ENCODE measurements at regions not wholly inside any gene's neighbourhood (a gene's known extent, or its start where the extent isn't known, plus 50 kb on each side); places are given as distances from the start of the nearest gene placed in this dataset.
A peak's percentile ranks its signal among the peaks of the same experiment; 100 is the strongest.

GRCh38 chr2:235287375-235287733 is 206.5 kb upstream of the AGAP1 start:
- Histone ChIP-seq H3K9ac (ENCODE audit: low read length in 3 of 3) (no peak overlapping the region), H3K4me3 (ENCODE audit: low read length in 3 of 3) (no peak overlapping the region), H3K9me3 (ENCODE audit: control insufficient read depth in 2 of 3, insufficient read depth in 1 of 3, low read length in 3 of 3) (no peaks in the 10 kb centered on the region), H3K4me1 (ENCODE audit: control insufficient read depth in 2 of 3, insufficient read depth in 2 of 3, low read depth in 1 of 3, low read length in 3 of 3) (peaks cover 0 to 6% (median 0%) of the 10 kb centered on the region in 3 donors), H3K27ac (ENCODE audit: low read depth in 2 of 2, low read length in 2 of 2) (no peak overlapping the region), H3K27me3 (ENCODE audit: control insufficient read depth, insufficient read depth, low read length) (no peaks in the 10 kb centered on the region), H3K36me3 (ENCODE audit: control insufficient read depth in 2 of 3, insufficient read depth in 3 of 3, low read length in 3 of 3) (no peaks in the 10 kb centered on the region)
- TF ChIP-seq, protein P1, sequence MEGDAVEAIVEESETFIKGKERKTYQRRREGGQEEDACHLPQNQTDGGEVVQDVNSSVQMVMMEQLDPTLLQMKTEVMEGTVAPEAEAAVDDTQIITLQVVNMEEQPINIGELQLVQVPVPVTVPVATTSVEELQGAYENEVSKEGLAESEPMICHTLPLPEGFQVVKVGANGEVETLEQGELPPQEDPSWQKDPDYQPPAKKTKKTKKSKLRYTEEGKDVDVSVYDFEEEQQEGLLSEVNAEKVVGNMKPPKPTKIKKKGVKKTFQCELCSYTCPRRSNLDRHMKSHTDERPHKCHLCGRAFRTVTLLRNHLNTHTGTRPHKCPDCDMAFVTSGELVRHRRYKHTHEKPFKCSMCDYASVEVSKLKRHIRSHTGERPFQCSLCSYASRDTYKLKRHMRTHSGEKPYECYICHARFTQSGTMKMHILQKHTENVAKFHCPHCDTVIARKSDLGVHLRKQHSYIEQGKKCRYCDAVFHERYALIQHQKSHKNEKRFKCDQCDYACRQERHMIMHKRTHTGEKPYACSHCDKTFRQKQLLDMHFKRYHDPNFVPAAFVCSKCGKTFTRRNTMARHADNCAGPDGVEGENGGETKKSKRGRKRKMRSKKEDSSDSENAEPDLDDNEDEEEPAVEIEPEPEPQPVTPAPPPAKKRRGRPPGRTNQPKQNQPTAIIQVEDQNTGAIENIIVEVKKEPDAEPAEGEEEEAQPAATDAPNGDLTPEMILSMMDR (IDR thresholded peaks at IDR 0.05; ENCODE audit: borderline replicate concordance, extremely low read depth, insufficient read depth) = no peak
- intact Hi-C loops (cut with DNase I) = no loop called here
- DNase-seq (peak in 1 of 5 donors; percentile 58), FAIRE-seq (no peak)

DNA sequence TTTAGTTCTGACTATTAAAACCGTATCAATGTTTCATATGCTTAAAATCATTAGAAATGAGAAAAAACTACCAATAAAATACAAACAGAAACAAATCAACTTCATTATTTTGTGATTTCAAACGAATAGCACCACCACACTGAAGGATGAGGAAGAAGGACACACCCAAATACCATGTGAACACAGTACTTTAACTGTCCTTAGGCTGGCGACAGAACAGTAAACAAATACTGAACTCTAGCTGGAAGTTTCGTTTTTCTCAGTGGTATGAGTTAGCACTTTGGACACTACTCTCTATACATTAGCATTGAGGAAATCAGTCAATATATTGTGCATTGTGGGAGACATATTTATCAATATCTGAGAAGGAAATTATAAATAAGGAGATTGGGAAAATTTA is 202.4 kb upstream of the AGAP1 start:
- H3K9me3 ChIP-seq (ENCODE audit: control insufficient read depth in 2 of 3, insufficient read depth in 1 of 3, low read length in 3 of 3) = no peaks in the 10 kb centered on the region
- DNase-seq = no peak
- H3K36me3 ChIP-seq (ENCODE audit: control insufficient read depth in 2 of 3, insufficient read depth in 3 of 3, low read length in 3 of 3) = no peaks in the 10 kb centered on the region
- TF ChIP-seq, protein P1 (IDR thresholded peaks at IDR 0.05; ENCODE audit: borderline replicate concordance, extremely low read depth, insufficient read depth) = no peak
- no peak overlapping the region for H3K4me3 ChIP-seq (ENCODE audit: low read length in 3 of 3)
- H3K27ac ChIP-seq (ENCODE audit: low read depth in 2 of 2, low read length in 2 of 2) = no peak overlapping the region
- H3K27me3 ChIP-seq (ENCODE audit: control insufficient read depth, insufficient read depth, low read length) = no peaks in the 10 kb centered on the region
- FAIRE-seq = no peak
- no peak overlapping the region for H3K9ac ChIP-seq (ENCODE audit: low read length in 3 of 3)
- intact Hi-C loops (cut with DNase I) = no loop called here
- H3K4me1 ChIP-seq (ENCODE audit: control insufficient read depth in 2 of 3, insufficient read depth in 2 of 3, low read depth in 1 of 3, low read length in 3 of 3) = peaks cover 0 to 6% (median 0%) of the 10 kb centered on the region in 3 donors

GRCh38 chr2:235293061-235293460 is 200.8 kb upstream of the AGAP1 start:
- Histone ChIP-seq H3K9me3 (ENCODE audit: control insufficient read depth in 2 of 3, insufficient read depth in 1 of 3, low read length in 3 of 3) (peaks cover 0 to 2% (median 0%) of the 10 kb centered on the region in 3 donors), H3K27me3 (ENCODE audit: control insufficient read depth, insufficient read depth, low read length) (no peaks in the 10 kb centered on the region), H3K4me1 (ENCODE audit: control insufficient read depth in 2 of 3, insufficient read depth in 2 of 3, low read depth in 1 of 3, low read length in 3 of 3) (no peaks in the 10 kb centered on the region), H3K4me3 (ENCODE audit: low read length in 3 of 3) (no peak overlapping the region), H3K27ac (ENCODE audit: low read depth in 2 of 2, low read length in 2 of 2) (no peak overlapping the region), H3K9ac (ENCODE audit: low read length in 3 of 3) (no peak overlapping the region), H3K36me3 (ENCODE audit: control insufficient read depth in 2 of 3, insufficient read depth in 3 of 3, low read length in 3 of 3) (no peaks in the 10 kb centered on the region)
- TF ChIP-seq, protein P1 (IDR thresholded peaks at IDR 0.05; ENCODE audit: borderline replicate concordance, extremely low read depth, insufficient read depth) = no peak
- DNase-seq = no peak
- intact Hi-C loops (cut with DNase I) = no loop called here
- FAIRE-seq = no peak

- intact Hi-C loops (cut with DNase I) = no loop called here
- TF ChIP-seq, protein P1 (IDR thresholded peaks at IDR 0.05; ENCODE audit: borderline replicate concordance, extremely low read depth, insufficient read depth) = no peak
- no peak for FAIRE-seq
- Histone ChIP-seq H3K27ac (ENCODE audit: low read depth in 2 of 2, low read length in 2 of 2) (no peak overlapping the region), H3K4me3 (ENCODE audit: low read length in 3 of 3) (no peak overlapping the region), H3K9ac (ENCODE audit: low read length in 3 of 3) (no peak overlapping the region), H3K27me3 (ENCODE audit: control insufficient read depth, insufficient read depth, low read length) (no peaks in the 10 kb centered on the region), H3K4me1 (ENCODE audit: control insufficient read depth in 2 of 3, insufficient read depth in 2 of 3, low read depth in 1 of 3, low read length in 3 of 3) (peaks cover 0 to 6% (median 2%) of the 10 kb centered on the region in 3 donors), H3K9me3 (ENCODE audit: control insufficient read depth in 2 of 3, insufficient read depth in 1 of 3, low read length in 3 of 3) (peaks cover 0 to 2% (median 0%) of the 10 kb centered on the region in 3 donors), H3K36me3 (ENCODE audit: control insufficient read depth in 2 of 3, insufficient read depth in 3 of 3, low read length in 3 of 3) (no peaks in the 10 kb centered on the region)
- DNase-seq = no peak
Measured at GRCh38 chr2:235295831-235296230, 198.0 kb upstream of the AGAP1 start.
